Loucy (cell line): ENCODE measurements at regions not wholly inside any gene's neighbourhood (a gene's known extent, or its start where the extent isn't known, plus 50 kb on each side); places are given as distances from the start of the nearest gene placed in this dataset.

Experiments used
- H2AFZ ChIP-seq: fragments of 200-600 bp; sonication (generic); 2 replicates; pipeline ENCODE4 v1.6.0; 2016; ENCODE audit warnings: antibody characterized with exemption, mild to moderate bottlenecking, low read length, moderate library complexity
- H3F3A ChIP-seq: fragments of 200-600 bp; 2 replicates; pipeline ENCODE4 v1.6.0; 2016; ENCODE audit warnings: antibody characterized with exemption, low read depth, mild to moderate bottlenecking
- H3K27me3 ChIP-seq: fragments of 200-600 bp; sonication (generic); 2 replicates; pipeline ENCODE4 v1.6.1; 2014; ENCODE audit warnings: low read length, mild to moderate bottlenecking; ENCODE audit not compliant: insufficient read depth, poor library complexity, severe bottlenecking
- H3K36me3 ChIP-seq: fragments of 200-600 bp; sonication (generic); 2 replicates; pipeline ENCODE4 v1.6.1; 2016; ENCODE audit warnings: low read length; ENCODE audit not compliant: insufficient read depth
- H3K4me1 ChIP-seq: fragments of 200-600 bp; sonication (generic); 2 replicates; pipeline ENCODE4 v1.5.1; 2014; ENCODE audit warnings: low read length, mild to moderate bottlenecking; ENCODE audit not compliant: insufficient read depth, poor library complexity, severe bottlenecking
- H3K4me2 ChIP-seq: fragments of 200-600 bp; sonication (generic); 2 replicates; pipeline ENCODE4 v1.6.0; 2014; ENCODE audit warnings: antibody characterized with exemption, low read length, low read depth, mild to moderate bottlenecking; ENCODE audit not compliant: poor library complexity, severe bottlenecking
- H3K4me3 ChIP-seq: fragments of 200-600 bp; sonication (generic); 2 replicates; pipeline ENCODE4 v1.5.1; 2014; ENCODE audit warnings: low read length, mild to moderate bottlenecking, mixed read lengths; ENCODE audit not compliant: poor library complexity, severe bottlenecking
- H3K79me2 ChIP-seq: fragments of 200-600 bp; sonication (generic); 2 replicates; pipeline ENCODE4 v1.6.1; 2014; ENCODE audit warnings: low read length; ENCODE audit not compliant: insufficient read depth
- H3K9ac ChIP-seq: fragments of 200-600 bp; sonication (generic); 2 replicates; pipeline ENCODE4 v1.6.0; 2014; ENCODE audit warnings: mild to moderate bottlenecking, low read depth, low read length, moderate library complexity; ENCODE audit not compliant: poor library complexity, severe bottlenecking
- H3K9me2 ChIP-seq: fragments of 200-600 bp; sonication (generic); replicated peaks from 2 replicates; pipeline ENCODE4 v1.6.1; 2016; ENCODE audit warnings: low read depth, low read length, mixed read lengths
- H3K9me3 ChIP-seq: fragments of 200-600 bp; sonication (generic); 2 replicates; pipeline ENCODE4 v1.6.1; 2014; ENCODE audit warnings: mild to moderate bottlenecking, antibody characterized with exemption, low read length, low read depth; ENCODE audit not compliant: insufficient read depth
- H4K20me1 ChIP-seq: fragments of 200-600 bp; sonication (generic); 2 replicates; pipeline ENCODE4 v1.6.0; 2014; ENCODE audit warnings: antibody characterized with exemption, low read length, mild to moderate bottlenecking; ENCODE audit not compliant: insufficient read depth, poor library complexity, severe bottlenecking
- EZH2phosphoT487 ChIP-seq: fragments of 200-600 bp; IDR thresholded peaks from 2 replicates; pipeline ENCODE4 v1.6.1; 2018; ENCODE audit warnings: antibody characterized with exemption, mild to moderate bottlenecking, moderate library complexity, borderline replicate concordance
- TF ChIP-seq, protein P1 (sequence below): fragments of 200-600 bp; sonication (generic); conservative IDR thresholded peaks from 2 replicates; pipeline ENCODE4 v1.5.1; 2014; ENCODE audit warnings: mild to moderate bottlenecking, antibody characterized with exemption, low read length

DNA sequence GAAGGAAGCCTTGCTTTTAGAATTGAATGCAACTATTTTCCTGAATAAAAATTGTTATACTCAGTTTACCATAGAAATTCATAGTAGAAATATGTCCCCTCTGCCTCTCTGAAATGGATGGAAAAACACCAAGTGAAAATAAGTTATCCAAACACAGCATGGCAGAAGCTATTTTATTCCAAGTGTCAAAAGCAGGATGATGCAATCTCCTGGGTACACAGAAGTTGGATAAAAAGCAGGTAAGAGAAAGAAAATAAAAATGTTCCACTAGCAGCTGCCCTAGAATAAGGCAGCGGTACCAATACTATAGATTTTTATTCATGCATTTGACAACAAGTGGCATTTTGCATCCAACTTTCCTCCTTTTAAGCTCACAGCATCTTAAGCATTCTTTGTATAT, 89.0 kb upstream of the TENT5D start:
- Histone ChIP-seq H2AFZ (no peak overlapping the region), H3K9me2 (no peaks in the 10 kb centered on the region), H3K9ac (no peak overlapping the region), H3K79me2 (no peaks in the 10 kb centered on the region), H3F3A (no peaks in the 10 kb centered on the region), H3K4me3 (no peak overlapping the region), H3K4me1 (no peaks in the 10 kb centered on the region), H3K4me2 (no peak overlapping the region), H4K20me1 (no peaks in the 10 kb centered on the region), H3K27me3 (no peaks in the 10 kb centered on the region), H3K9me3 (no peaks in the 10 kb centered on the region), H3K36me3 (no peaks in the 10 kb centered on the region)
- TF ChIP-seq, protein P1, sequence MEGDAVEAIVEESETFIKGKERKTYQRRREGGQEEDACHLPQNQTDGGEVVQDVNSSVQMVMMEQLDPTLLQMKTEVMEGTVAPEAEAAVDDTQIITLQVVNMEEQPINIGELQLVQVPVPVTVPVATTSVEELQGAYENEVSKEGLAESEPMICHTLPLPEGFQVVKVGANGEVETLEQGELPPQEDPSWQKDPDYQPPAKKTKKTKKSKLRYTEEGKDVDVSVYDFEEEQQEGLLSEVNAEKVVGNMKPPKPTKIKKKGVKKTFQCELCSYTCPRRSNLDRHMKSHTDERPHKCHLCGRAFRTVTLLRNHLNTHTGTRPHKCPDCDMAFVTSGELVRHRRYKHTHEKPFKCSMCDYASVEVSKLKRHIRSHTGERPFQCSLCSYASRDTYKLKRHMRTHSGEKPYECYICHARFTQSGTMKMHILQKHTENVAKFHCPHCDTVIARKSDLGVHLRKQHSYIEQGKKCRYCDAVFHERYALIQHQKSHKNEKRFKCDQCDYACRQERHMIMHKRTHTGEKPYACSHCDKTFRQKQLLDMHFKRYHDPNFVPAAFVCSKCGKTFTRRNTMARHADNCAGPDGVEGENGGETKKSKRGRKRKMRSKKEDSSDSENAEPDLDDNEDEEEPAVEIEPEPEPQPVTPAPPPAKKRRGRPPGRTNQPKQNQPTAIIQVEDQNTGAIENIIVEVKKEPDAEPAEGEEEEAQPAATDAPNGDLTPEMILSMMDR = no peak
- no peak for TF ChIP-seq EZH2phosphoT487

DNA sequence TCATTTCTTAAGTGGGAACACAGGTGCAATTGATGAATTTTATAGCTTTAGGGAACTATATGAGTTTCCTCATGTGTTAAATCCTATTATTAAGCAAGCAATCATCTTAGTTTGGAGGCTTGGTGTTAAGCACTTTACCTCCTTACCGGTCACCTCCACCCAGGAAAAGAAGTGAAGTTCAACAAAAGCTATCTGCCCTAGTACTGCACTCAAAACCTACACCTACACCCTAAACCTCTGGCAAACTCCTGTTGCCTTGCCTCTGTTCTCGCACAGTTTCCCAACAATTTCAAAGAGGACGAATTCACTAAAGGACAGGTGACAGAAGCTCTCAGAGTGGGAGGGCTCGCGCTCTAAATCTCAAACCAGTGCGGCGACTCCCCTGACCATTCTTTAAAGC, 85.7 kb upstream of the TENT5D start:
- H3K4me3 ChIP-seq = no peak overlapping the region
- H2AFZ ChIP-seq = no peak overlapping the region

DNA sequence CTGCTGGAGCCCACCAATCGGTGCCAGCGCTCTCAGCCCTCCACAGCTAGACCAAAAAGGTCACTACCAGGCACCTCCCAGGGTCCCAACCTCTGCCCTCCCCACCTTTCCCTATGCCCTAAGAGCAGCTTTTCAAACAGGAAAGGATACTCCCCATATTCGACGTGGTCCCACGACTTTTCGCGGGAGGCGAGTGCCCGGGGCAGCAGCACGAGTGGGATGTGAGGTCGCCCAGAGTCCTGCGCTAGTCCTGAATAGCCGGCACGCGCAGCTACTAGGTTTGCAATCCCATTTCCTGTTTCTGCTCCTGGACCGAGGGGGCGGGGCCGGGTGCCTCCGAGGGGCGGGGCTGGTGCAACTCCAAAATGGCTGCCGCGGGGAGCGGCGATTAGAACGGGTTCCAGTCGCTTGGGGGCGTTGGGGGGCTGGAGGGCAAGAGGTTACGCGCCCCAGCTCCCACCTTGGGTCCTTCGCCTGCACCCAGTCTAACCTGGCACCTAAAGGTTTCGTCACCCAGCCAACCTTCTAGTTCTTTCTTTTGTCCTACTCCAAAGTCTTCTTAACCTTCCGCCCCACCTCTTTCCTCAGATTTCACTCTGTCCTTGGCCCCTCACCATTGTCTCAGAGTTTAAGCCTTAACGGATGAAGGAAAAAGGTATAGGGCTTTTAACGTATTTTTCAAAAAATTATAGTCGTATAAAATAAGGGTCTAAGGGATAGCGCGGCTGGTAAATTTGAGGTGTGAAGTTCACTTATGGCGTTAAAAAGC, 85.0 kb upstream of the TENT5D start:
- Histone ChIP-seq H3K4me1 (no peaks in the 10 kb centered on the region), H3K79me2 (no peaks in the 10 kb centered on the region), H3K9me2 (no peaks in the 10 kb centered on the region), H3K9me3 (no peaks in the 10 kb centered on the region), H4K20me1 (no peaks in the 10 kb centered on the region), H2AFZ (no peak overlapping the region), H3F3A (no peaks in the 10 kb centered on the region), H3K4me2 (no peak overlapping the region), H3K4me3 (no peak overlapping the region), H3K27me3 (no peaks in the 10 kb centered on the region), H3K36me3 (no peaks in the 10 kb centered on the region), H3K9ac (no peak overlapping the region)
- TF ChIP-seq, protein P1 = no peak
- no peak for TF ChIP-seq EZH2phosphoT487

More for the DNA sequence above, 85.7 kb upstream of the TENT5D start:
- H3K4me2 ChIP-seq = no peak overlapping the region
- H3K27me3 ChIP-seq = no peaks in the 10 kb centered on the region
- no peaks in the 10 kb centered on the region for H3K9me3 ChIP-seq
- no peaks in the 10 kb centered on the region for H3F3A ChIP-seq
- no peak overlapping the region for H3K9ac ChIP-seq
- TF ChIP-seq, protein P1 = no peak
- TF ChIP-seq EZH2phosphoT487 = no peak
- no peaks in the 10 kb centered on the region for H3K9me2 ChIP-seq
- H3K36me3 ChIP-seq = no peaks in the 10 kb centered on the region
- no peaks in the 10 kb centered on the region for H4K20me1 ChIP-seq
- H3K4me1 ChIP-seq = no peaks in the 10 kb centered on the region
- H3K79me2 ChIP-seq = no peaks in the 10 kb centered on the region
